ACC112 (cell line): ENCODE measurements at regions not wholly inside any gene's neighbourhood (a gene's known extent, or its start where the extent isn't known, plus 50 kb on each side); places are given as distances from the start of the nearest gene placed in this dataset.
"Not testable (repeated sequence)": the region's sequence is repeated elsewhere in the genome, so short reads cannot be mapped to it uniquely, and the experiment has no call there.

Experiments
- H2AFZ ChIP-seq: fragments of 200-600 bp; sonication (generic); one replicate; pipeline ENCODE4 v1.6.0; 2017; ENCODE audit warnings: antibody characterized with exemption, low read length; ENCODE audit not compliant: unreplicated experiment
- H3K27ac ChIP-seq: fragments of 200-600 bp; sonication (generic); 2 replicates; pipeline ENCODE4 v1.5.1; 2014; ENCODE audit warnings: low read depth, mild to moderate bottlenecking, antibody characterized with exemption, low read length, moderate library complexity
- H3K27me3 ChIP-seq: fragments of 200-600 bp; sonication (generic); 2 replicates; pipeline ENCODE4 v1.6.1; 2014; ENCODE audit warnings: mild to moderate bottlenecking, antibody characterized with exemption, low read length, moderate library complexity, mixed read lengths; ENCODE audit not compliant: insufficient read depth
- H3K36me3 ChIP-seq: fragments of 200-600 bp; sonication (generic); 2 replicates; pipeline ENCODE4 v1.6.1; 2016; ENCODE audit warnings: mild to moderate bottlenecking, antibody characterized with exemption, low read length, moderate library complexity, mixed read lengths; ENCODE audit not compliant: insufficient read depth
- H3K4me1 ChIP-seq: fragments of 200-600 bp; sonication (generic); one replicate; pipeline ENCODE4 v1.6.1; 2016; ENCODE audit warnings: low read length, mixed read lengths; ENCODE audit not compliant: insufficient read depth, unreplicated experiment, control insufficient read depth
- H3K4me3 ChIP-seq: fragments of 200-600 bp; sonication (generic); 2 replicates; pipeline ENCODE4 v1.5.1; 2014; ENCODE audit warnings: mild to moderate bottlenecking, low read depth, low read length
- H3K79me2 ChIP-seq: fragments of 200-600 bp; sonication (generic); one replicate; pipeline ENCODE4 v1.6.0; 2016; ENCODE audit warnings: low read length; ENCODE audit not compliant: control insufficient read depth, unreplicated experiment, insufficient read depth

GRCh38 chr1:60696512-60696911 is 385.8 kb upstream of the NFIA start:
- H3K79me2 ChIP-seq: no peaks in the 10 kb centered on the region
- H3K4me1 ChIP-seq: no peaks in the 10 kb centered on the region
- H3K27ac ChIP-seq: no peak overlapping the region
- H3K27me3 ChIP-seq: no peaks in the 10 kb centered on the region
- H2AFZ ChIP-seq: no peak overlapping the region
- no peak overlapping the region for H3K4me3 ChIP-seq
- H3K36me3 ChIP-seq: no peaks in the 10 kb centered on the region

GRCh38 chr1:60695716-60696171 is 386.6 kb upstream of the NFIA start:
- H3K27me3 ChIP-seq: no peaks in the 10 kb centered on the region
- no peaks in the 10 kb centered on the region for H3K4me1 ChIP-seq
- no peaks in the 10 kb centered on the region for H3K36me3 ChIP-seq
- H3K27ac ChIP-seq: no peak overlapping the region
- H3K79me2 ChIP-seq: no peaks in the 10 kb centered on the region
- H2AFZ ChIP-seq: no peak overlapping the region
- no peak overlapping the region for H3K4me3 ChIP-seq

GRCh38 chr1:60694980-60695379 is 387.4 kb upstream of the NFIA start:
- Histone ChIP-seq H2AFZ (no peak overlapping the region), H3K4me1 (no peaks in the 10 kb centered on the region), H3K27me3 (no peaks in the 10 kb centered on the region), H3K4me3 (no peak overlapping the region), H3K79me2 (no peaks in the 10 kb centered on the region), H3K27ac (no peak overlapping the region), H3K36me3 (no peaks in the 10 kb centered on the region)

- Histone ChIP-seq H3K36me3 (no peaks in the 10 kb centered on the region), H3K27ac (no peak overlapping the region), H3K4me1 (no peaks in the 10 kb centered on the region), H3K4me3 (no peak overlapping the region), H2AFZ (no peak overlapping the region), H3K79me2 (no peaks in the 10 kb centered on the region), H3K27me3 (no peaks in the 10 kb centered on the region)
These were observed 390.3 kb upstream of the NFIA start for GRCh38 chr1:60692031-60692430.

- not testable (repeated sequence) for H3K4me1 ChIP-seq, H3K27ac ChIP-seq, H2AFZ ChIP-seq, H3K4me3 ChIP-seq, H3K27me3 ChIP-seq, H3K36me3 ChIP-seq, H3K79me2 ChIP-seq
These were observed 394.1 kb upstream of the NFIA start for GRCh38 chr1:60688221-60688620.

- Histone ChIP-seq H3K36me3 (no peaks in the 10 kb centered on the region), H3K27me3 (0 out of 2 replicates have a peak, but pooled peaks cover 3% of the 10 kb centered on the region), H3K4me1 (no peaks in the 10 kb centered on the region), H3K27ac (no peak overlapping the region), H3K4me3 (no peak overlapping the region), H2AFZ (no peak overlapping the region), H3K79me2 (no peaks in the 10 kb centered on the region)
These were observed 401.1 kb upstream of the NFIA start for GRCh38 chr1:60681095-60681860.

GRCh38 chr1:60679524-60680375 is 402.6 kb upstream of the NFIA start:
- H3K79me2 ChIP-seq: no peaks in the 10 kb centered on the region
- H2AFZ ChIP-seq: no peak overlapping the region
- H3K27ac ChIP-seq: no peak overlapping the region
- no peak overlapping the region for H3K4me3 ChIP-seq
- 0 out of 2 replicates have a peak, but pooled peaks cover 9% of the 10 kb centered on the region for H3K27me3 ChIP-seq
- H3K36me3 ChIP-seq: no peaks in the 10 kb centered on the region
- H3K4me1 ChIP-seq: no peaks in the 10 kb centered on the region

GRCh38 chr1:60678802-60679201 is 403.6 kb upstream of the NFIA start:
- Histone ChIP-seq H2AFZ (no peak overlapping the region), H3K36me3 (no peaks in the 10 kb centered on the region), H3K4me3 (no peak overlapping the region), H3K27me3 (0 out of 2 replicates have a peak, but pooled peaks cover 9% of the 10 kb centered on the region), H3K4me1 (no peaks in the 10 kb centered on the region), H3K27ac (no peak overlapping the region), H3K79me2 (no peaks in the 10 kb centered on the region)

- Histone ChIP-seq H3K4me3 (no peak overlapping the region), H3K79me2 (no peaks in the 10 kb centered on the region), H3K27ac (no peak overlapping the region), H3K27me3 (0 out of 2 replicates have a peak, but pooled peaks cover 9% of the 10 kb centered on the region), H2AFZ (no peak overlapping the region), H3K4me1 (no peaks in the 10 kb centered on the region), H3K36me3 (no peaks in the 10 kb centered on the region)
These were observed 404.0 kb upstream of the NFIA start for GRCh38 chr1:60678391-60678790.

GRCh38 chr1:60672449-60672848 is 409.9 kb upstream of the NFIA start:
- Histone ChIP-seq H3K27me3 (0 out of 2 replicates have a peak, but pooled peaks cover 9% of the 10 kb centered on the region), H3K27ac (no peak overlapping the region), H3K4me1 (no peaks in the 10 kb centered on the region), H3K4me3 (no peak overlapping the region), H3K79me2 (no peaks in the 10 kb centered on the region), H3K36me3 (no peaks in the 10 kb centered on the region), H2AFZ (no peak overlapping the region)
